Left ventricle myocardium inferior (tissue), 1 donor: ENCODE measurements at regions not wholly inside any gene's neighbourhood (a gene's known extent, or its start where the extent isn't known, plus 50 kb on each side); places are given as distances from the start of the nearest gene placed in this dataset.

Source experiments
- DNase-seq: peaks from one replicate; pipeline ENCODE4 v3.0.0-alpha.2; 2020
- H3K27ac ChIP-seq: fragments of 200-600 bp; replicated peaks from 2 replicates; pipeline ENCODE4 v1.8.0; 2021
- H3K27me3 ChIP-seq: fragments of 200-600 bp; 2 replicates; pipeline ENCODE4 v1.8.0; 2021; ENCODE audit warnings: low read depth
- H3K36me3 ChIP-seq: fragments of 200-600 bp; 2 replicates; pipeline ENCODE4 v1.8.0; 2021
- H3K4me1 ChIP-seq: fragments of 200-600 bp; 2 replicates; pipeline ENCODE4 v1.8.0; 2021
- H3K4me3 ChIP-seq: fragments of 200-600 bp; 2 replicates; pipeline ENCODE4 v1.8.0; 2021; ENCODE audit warnings: mild to moderate bottlenecking, moderate library complexity
- H3K9me3 ChIP-seq: fragments of 200-600 bp; replicated peaks from 2 replicates; pipeline ENCODE4 v1.8.0; 2021
- CTCF ChIP-seq: fragments of 200-600 bp; IDR thresholded peaks from 2 replicates; pipeline ENCODE4 v1.8.0; 2021; ENCODE audit warnings: antibody characterized with exemption, mild to moderate bottlenecking, borderline replicate concordance
- intact Hi-C: fragments of 100-400 bp; cut with micrococcal nuclease; formaldehyde crosslinking; loops from one replicate; pipeline ENCODE4 v1.11.0; 2022
- donor health status: DM: no; HTN: yes; CAD: no; lungs with severe emphysema.

- no peaks in the 10 kb centered on the region for H3K4me1 ChIP-seq
- H3K27me3 ChIP-seq = no peaks in the 10 kb centered on the region
- H3K36me3 ChIP-seq = no peaks in the 10 kb centered on the region
- H3K4me3 ChIP-seq = no peak overlapping the region
- no peak for DNase-seq
- H3K9me3 ChIP-seq = peaks cover 14% of the 10 kb centered on the region
- no peak overlapping the region for H3K27ac ChIP-seq
- no peak for TF ChIP-seq CTCF
- intact Hi-C loops = no loop called here
Observed at GRCh38 chr2:133710613-133711012, 142.3 kb upstream of the NCKAP5 start.

GRCh38 chr2:133711201-133711600 is 142.9 kb upstream of the NCKAP5 start:
- Histone ChIP-seq H3K4me1 (no peaks in the 10 kb centered on the region), H3K36me3 (no peaks in the 10 kb centered on the region), H3K27me3 (no peaks in the 10 kb centered on the region), H3K27ac (no peak overlapping the region), H3K4me3 (no peak overlapping the region), H3K9me3 (peaks cover 14% of the 10 kb centered on the region)
- no peak for DNase-seq
- TF ChIP-seq CTCF = no peak
- intact Hi-C loops = no loop called here

- no peaks in the 10 kb centered on the region for H3K27me3 ChIP-seq
Observed at GRCh38 chr2:133711806-133712205, 143.5 kb upstream of the NCKAP5 start.

GRCh38 chr2:133712369-133712768 is 144.1 kb upstream of the NCKAP5 start:
- H3K27ac ChIP-seq = no peak overlapping the region
- no peak for DNase-seq
- no peaks in the 10 kb centered on the region for H3K4me1 ChIP-seq
- no peaks in the 10 kb centered on the region for H3K27me3 ChIP-seq
- H3K4me3 ChIP-seq = no peak overlapping the region
- peaks cover 14% of the 10 kb centered on the region for H3K9me3 ChIP-seq
- TF ChIP-seq CTCF = no peak
- intact Hi-C loops = no loop called here
- no peaks in the 10 kb centered on the region for H3K36me3 ChIP-seq

More at GRCh38 chr2:133711806-133712205, 143.5 kb upstream of the NCKAP5 start:
- no peak for DNase-seq
- intact Hi-C loops = no loop called here
- Histone ChIP-seq H3K9me3 (peaks cover 14% of the 10 kb centered on the region), H3K4me3 (no peak overlapping the region), H3K36me3 (no peaks in the 10 kb centered on the region), H3K27ac (no peak overlapping the region), H3K4me1 (no peaks in the 10 kb centered on the region)
- no peak for TF ChIP-seq CTCF

GRCh38 chr2:133713049-133713580 is 144.9 kb upstream of the NCKAP5 start:
- peaks cover 2% of the 10 kb centered on the region for H3K4me1 ChIP-seq
- H3K9me3 ChIP-seq = peaks cover 14% of the 10 kb centered on the region
- TF ChIP-seq CTCF = no peak
- H3K36me3 ChIP-seq = no peaks in the 10 kb centered on the region
- H3K27me3 ChIP-seq = no peaks in the 10 kb centered on the region
- intact Hi-C loops = no loop called here
- H3K27ac ChIP-seq = no peak overlapping the region
- no peak for DNase-seq
- no peak overlapping the region for H3K4me3 ChIP-seq
